LNCaP clone FGC (cell line): ENCODE measurements at regions not wholly inside any gene's neighbourhood (a gene's known extent, or its start where the extent isn't known, plus 50 kb on each side); places are given as distances from the start of the nearest gene placed in this dataset.

Experiments
- DNase-seq: peaks from one replicate; pipeline ENCODE4 v3.0.0-alpha.2; 2011; ENCODE audit warnings: low read depth
- H3K4me3 ChIP-seq: 2 replicates; pipeline ENCODE4 v1.5.1; 2011; ENCODE audit warnings: mild to moderate bottlenecking, low read depth, low read length, control low read depth
- TF ChIP-seq, protein P1 (sequence below): IDR thresholded peaks from 2 replicates; pipeline ENCODE4 v1.5.1; 2012; ENCODE audit warnings: mild to moderate bottlenecking; ENCODE audit not compliant: control insufficient read depth, insufficient read depth; ENCODE audit errors: extremely low read depth

DNA sequence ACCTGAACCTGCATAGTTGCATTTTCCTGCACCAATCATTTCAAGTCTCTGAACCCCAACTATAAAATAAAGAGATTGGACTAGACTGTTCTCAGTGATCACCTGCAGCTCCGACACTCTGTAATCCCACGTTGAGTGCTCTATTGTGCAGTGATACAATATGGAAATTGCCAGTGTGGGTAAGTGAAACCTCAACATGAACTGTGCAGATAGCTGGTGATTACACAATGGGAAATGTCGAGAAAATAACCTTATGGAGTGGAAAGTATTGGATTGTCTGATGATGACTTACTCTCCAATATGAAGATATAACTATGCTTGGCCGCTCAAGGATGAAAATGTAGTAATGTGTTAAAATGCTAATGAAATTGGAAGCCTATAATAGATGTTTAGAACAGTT is 293.1 kb upstream of the BRINP1 start:
- no peak for DNase-seq
- H3K4me3 ChIP-seq: no peak overlapping the region
- TF ChIP-seq, protein P1, sequence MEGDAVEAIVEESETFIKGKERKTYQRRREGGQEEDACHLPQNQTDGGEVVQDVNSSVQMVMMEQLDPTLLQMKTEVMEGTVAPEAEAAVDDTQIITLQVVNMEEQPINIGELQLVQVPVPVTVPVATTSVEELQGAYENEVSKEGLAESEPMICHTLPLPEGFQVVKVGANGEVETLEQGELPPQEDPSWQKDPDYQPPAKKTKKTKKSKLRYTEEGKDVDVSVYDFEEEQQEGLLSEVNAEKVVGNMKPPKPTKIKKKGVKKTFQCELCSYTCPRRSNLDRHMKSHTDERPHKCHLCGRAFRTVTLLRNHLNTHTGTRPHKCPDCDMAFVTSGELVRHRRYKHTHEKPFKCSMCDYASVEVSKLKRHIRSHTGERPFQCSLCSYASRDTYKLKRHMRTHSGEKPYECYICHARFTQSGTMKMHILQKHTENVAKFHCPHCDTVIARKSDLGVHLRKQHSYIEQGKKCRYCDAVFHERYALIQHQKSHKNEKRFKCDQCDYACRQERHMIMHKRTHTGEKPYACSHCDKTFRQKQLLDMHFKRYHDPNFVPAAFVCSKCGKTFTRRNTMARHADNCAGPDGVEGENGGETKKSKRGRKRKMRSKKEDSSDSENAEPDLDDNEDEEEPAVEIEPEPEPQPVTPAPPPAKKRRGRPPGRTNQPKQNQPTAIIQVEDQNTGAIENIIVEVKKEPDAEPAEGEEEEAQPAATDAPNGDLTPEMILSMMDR: no peak

DNA sequence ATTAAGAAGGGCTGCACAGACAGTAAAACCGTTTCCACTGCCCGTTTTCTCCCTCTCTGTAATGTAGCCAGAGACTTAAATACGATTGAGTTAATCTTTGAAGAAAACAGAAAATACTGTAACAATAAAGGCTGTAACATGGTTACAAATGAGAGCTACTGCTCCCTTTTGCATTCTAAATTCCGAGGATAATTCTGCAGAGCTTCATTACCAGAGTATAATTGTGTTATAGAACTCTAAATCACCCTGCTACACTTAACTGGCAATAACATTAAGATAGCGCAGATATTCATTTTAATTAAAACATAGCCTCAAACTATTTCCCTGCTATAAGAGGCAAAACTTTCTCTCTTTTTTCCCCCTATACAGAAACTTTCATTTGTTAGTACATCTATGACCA is 283.7 kb upstream of the BRINP1 start:
- TF ChIP-seq, protein P1: no peak
- no peak for DNase-seq
- no peak overlapping the region for H3K4me3 ChIP-seq

DNA sequence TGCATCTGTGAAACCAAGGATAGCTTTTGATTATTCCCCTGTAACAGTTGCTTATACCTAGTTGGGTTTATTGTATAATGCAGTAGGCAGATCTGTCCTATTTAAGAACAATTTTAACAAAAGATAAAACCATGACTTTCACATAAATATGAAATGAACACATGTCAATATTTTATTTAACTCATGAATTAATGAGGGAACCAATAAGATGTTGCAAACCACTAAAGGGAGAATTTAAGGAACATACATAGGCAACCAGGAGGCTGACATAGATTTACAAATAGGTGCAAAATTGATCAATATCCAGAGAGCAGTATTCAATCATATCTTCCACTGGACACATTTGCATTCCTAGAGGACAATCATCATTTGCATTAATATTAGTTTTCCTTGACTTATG is 280.0 kb upstream of the BRINP1 start:
- H3K4me3 ChIP-seq: no peak overlapping the region

DNA sequence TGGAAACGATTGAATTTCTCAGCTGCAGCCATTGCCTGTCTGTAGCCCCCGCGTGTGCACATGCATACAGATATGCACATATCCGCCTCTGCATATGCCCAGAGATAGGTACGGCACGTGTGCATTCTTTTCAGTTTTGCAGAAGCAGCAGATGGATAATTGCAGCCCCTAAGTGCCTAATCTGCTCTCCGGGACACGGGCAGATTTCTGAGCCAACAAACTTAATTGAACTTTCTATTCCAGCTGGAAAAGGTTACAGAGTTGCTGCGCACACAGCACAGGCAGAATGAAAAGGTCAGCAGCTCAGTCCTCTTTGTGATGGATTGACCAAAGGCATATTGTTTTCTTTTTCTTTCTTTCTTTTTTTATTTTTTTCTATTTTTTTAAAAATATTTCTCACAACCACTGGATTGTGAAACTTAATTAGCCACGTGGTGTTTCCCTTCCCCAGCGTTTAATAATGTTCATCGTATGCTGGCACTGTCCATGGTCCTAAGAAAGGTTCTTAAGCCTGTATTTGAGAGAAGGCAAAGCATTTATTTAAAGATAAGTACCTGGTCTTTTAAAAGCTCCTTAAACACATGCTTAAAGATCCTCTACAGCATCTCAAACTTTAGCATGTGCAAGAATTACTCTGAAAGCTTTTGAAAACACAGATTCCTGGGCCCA is 270.2 kb upstream of the BRINP1 start:
- TF ChIP-seq, protein P1: no peak
- H3K4me3 ChIP-seq: no peak overlapping the region
- DNase-seq: peak; percentile 32

More for the DNA sequence above, 280.0 kb upstream of the BRINP1 start:
- DNase-seq: no peak
- TF ChIP-seq, protein P1: no peak

DNA sequence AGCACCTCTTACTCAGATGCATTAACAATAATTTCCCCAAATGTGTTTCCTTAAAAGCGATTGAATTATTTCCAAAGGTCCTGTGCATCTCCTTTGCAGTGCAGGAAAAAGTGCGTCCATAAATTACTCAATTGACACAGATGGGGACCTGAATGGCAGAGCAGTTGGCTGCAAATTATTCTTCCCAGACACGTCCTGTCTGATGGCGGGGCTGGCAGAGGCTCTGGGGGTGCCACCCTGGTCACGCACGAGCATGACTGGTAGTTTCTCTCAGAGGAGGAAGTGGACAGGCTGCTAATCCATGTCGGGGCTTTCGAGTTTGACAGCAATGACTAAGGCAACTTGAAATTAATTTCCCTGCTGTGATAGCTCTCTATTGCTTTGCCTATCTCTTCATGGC is 264.8 kb upstream of the BRINP1 start:
- no peak for DNase-seq
- H3K4me3 ChIP-seq: no peak overlapping the region
- TF ChIP-seq, protein P1: no peak

DNA sequence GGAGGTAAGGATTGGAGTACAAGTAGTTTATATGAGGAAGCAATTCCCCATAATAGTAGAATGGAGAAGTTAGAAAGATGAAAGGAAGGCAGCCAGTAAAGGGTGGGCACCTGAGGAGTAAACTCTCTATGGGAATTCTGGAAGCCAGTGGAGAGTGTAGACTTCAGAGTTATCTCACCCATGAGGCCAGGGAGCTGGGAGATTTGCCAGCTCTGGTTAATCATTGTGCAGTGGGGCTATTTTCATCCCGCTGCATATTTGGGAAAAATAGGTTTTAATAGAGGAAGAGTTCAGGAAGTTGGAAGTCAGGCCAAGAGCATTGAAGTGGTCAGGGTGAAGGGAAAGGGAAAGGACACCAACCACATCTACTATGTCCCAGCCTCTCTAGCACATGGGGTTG is 242.3 kb upstream of the BRINP1 start:
- no peak for DNase-seq
- TF ChIP-seq, protein P1: no peak
- no peak overlapping the region for H3K4me3 ChIP-seq
